D341Med (cell line): ENCODE measurements at regions not wholly inside any gene's neighbourhood (a gene's known extent, or its start where the extent isn't known, plus 50 kb on each side); places are given as distances from the start of the nearest gene placed in this dataset.
"Not testable (repeated sequence)": the region's sequence is repeated elsewhere in the genome, so short reads cannot be mapped to it uniquely, and the experiment has no call there.

Source experiments
- DNase-seq: peaks from one replicate; pipeline ENCODE4 v3.0.0; 2012; ENCODE audit warnings: low spot score

GRCh38 chr2:53490659-53491058 lies 276.9 kb upstream of the CHAC2 start:
- no peak for DNase-seq

- DNase-seq = not testable (repeated sequence)
These were observed 281.3 kb upstream of the CHAC2 start for GRCh38 chr2:53486185-53486899.

- no peak for DNase-seq
These were observed 282.4 kb upstream of the CHAC2 start for GRCh38 chr2:53485021-53485728.

GRCh38 chr2:53484531-53484930 lies 283.1 kb upstream of the CHAC2 start:
- DNase-seq = no peak

GRCh38 chr2:53477517-53477916 lies 290.1 kb upstream of the CHAC2 start:
- no peak for DNase-seq

- DNase-seq = no peak
These were observed 290.8 kb upstream of the CHAC2 start for GRCh38 chr2:53476834-53477233.

GRCh38 chr2:53475766-53476165 lies 291.8 kb upstream of the CHAC2 start:
- no peak for DNase-seq

- DNase-seq = no peak
These were observed 292.3 kb upstream of the CHAC2 start for GRCh38 chr2:53475321-53475720.

GRCh38 chr2:53474914-53475313 lies 292.7 kb upstream of the CHAC2 start:
- DNase-seq = no peak

- no peak for DNase-seq
These were observed 293.8 kb upstream of the CHAC2 start for GRCh38 chr2:53473775-53474311.

GRCh38 chr2:53473236-53473635 lies 294.4 kb upstream of the CHAC2 start:
- DNase-seq = peak; percentile 30

- no peak for DNase-seq
These were observed 300.0 kb upstream of the CHAC2 start for GRCh38 chr2:53467467-53468180.

GRCh38 chr2:53463806-53464726 lies 303.5 kb upstream of the CHAC2 start:
- no peak for DNase-seq

GRCh38 chr2:53460937-53461336 lies 306.7 kb upstream of the CHAC2 start:
- DNase-seq = no peak

- DNase-seq = no peak
These were observed 307.3 kb upstream of the CHAC2 start for GRCh38 chr2:53460347-53460746.

GRCh38 chr2:53455094-53455493 lies 312.5 kb upstream of the CHAC2 start:
- no peak for DNase-seq

GRCh38 chr2:53452957-53453748 lies 314.5 kb upstream of the CHAC2 start:
- DNase-seq = no peak

- no peak for DNase-seq
These were observed 315.2 kb upstream of the CHAC2 start for GRCh38 chr2:53452400-53452799.

GRCh38 chr2:53450923-53451322 lies 316.7 kb upstream of the CHAC2 start:
- no peak for DNase-seq

GRCh38 chr2:53448591-53448990 lies 319.0 kb upstream of the CHAC2 start:
- DNase-seq = no peak

GRCh38 chr2:53448086-53448485 lies 319.5 kb upstream of the CHAC2 start:
- DNase-seq = no peak
